Mucosa of descending colon (tissue), 3 donors: ENCODE measurements at regions not wholly inside any gene's neighbourhood (a gene's known extent, or its start where the extent isn't known, plus 50 kb on each side); places are given as distances from the start of the nearest gene placed in this dataset.
"Not testable (repeated sequence)": the region's sequence is repeated elsewhere in the genome, so short reads cannot be mapped to it uniquely, and the experiment has no call there.

Experiments
- ATAC-seq: fragments of 200-7000 bp; cut with Tn5 transposase; one replicate; pipeline ENCODE4 v1.9.1; 2020; ENCODE audit warnings: mild to moderate bottlenecking, moderate library complexity
- DNase-seq, 3 donors: peaks; one replicate each; pipeline ENCODE4 v3.0.0-alpha.2; 2020
- H3K36me3 ChIP-seq: fragments of 200-600 bp; one replicate; pipeline ENCODE4 v1.8.0; 2021; ENCODE audit warnings: low read depth, mild to moderate bottlenecking
- H3K4me1 ChIP-seq: fragments of 200-600 bp; one replicate; pipeline ENCODE4 v1.8.0; 2021; ENCODE audit warnings: low read depth, mild to moderate bottlenecking
- H3K4me3 ChIP-seq: fragments of 200-600 bp; one replicate; pipeline ENCODE4 v1.8.0; 2021; ENCODE audit warnings: mild to moderate bottlenecking
- H3K9me3 ChIP-seq: fragments of 200-600 bp; one replicate; pipeline ENCODE4 v1.8.0; 2021; ENCODE audit warnings: mild to moderate bottlenecking
- intact Hi-C, 2 donors: fragments of 100-400 bp; cut with DNase I in 1 of 2; cut with micrococcal nuclease in 1 of 2; formaldehyde crosslinking; loops; one replicate each; pipeline versions ENCODE4 v1.11.0 to v1.11.1; 2022; cut with DNase I, micrococcal nuclease
- TF ChIP-seq, protein P1 (sequence below): fragments of 200-600 bp; IDR thresholded peaks from one replicate; pipeline ENCODE4 v1.8.0; 2022; ENCODE audit warnings: antibody characterized with exemption, mild to moderate bottlenecking
- donor health status: DM: no; HTN: no; CAD: no; lungs with moderate emphysema.
- donor health status: DM: no; HTN: no; CAD: no.
- donor health status: DM: no; HTN: yes; CAD: no.

DNA sequence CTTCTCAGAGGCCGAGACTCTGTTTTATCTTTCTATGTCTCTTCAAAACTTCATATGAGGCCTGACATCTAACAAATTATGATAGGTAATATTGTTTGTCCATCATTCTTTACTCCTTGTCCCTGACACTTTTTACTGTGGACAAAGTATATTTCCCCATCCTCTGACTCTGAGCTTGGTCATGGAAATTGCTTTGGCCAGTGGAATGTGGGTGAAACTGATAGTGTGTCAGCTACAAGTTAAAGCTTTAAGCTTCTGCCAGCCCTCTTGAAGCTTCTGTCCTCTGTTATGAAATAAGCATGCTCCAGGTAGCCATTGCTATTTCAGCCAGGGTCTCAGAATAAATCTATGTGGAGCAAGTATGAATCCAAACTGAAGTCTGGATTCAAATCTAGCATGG, 604.6 kb downstream of the BCOR start:
- DNase-seq = no peak
- intact Hi-C loops = no loop called here
- Histone ChIP-seq H3K36me3 (no peaks in the 10 kb centered on the region), H3K9me3 (no peaks in the 10 kb centered on the region), H3K4me1 (no peaks in the 10 kb centered on the region), H3K4me3 (no peak overlapping the region)
- TF ChIP-seq, protein P1, sequence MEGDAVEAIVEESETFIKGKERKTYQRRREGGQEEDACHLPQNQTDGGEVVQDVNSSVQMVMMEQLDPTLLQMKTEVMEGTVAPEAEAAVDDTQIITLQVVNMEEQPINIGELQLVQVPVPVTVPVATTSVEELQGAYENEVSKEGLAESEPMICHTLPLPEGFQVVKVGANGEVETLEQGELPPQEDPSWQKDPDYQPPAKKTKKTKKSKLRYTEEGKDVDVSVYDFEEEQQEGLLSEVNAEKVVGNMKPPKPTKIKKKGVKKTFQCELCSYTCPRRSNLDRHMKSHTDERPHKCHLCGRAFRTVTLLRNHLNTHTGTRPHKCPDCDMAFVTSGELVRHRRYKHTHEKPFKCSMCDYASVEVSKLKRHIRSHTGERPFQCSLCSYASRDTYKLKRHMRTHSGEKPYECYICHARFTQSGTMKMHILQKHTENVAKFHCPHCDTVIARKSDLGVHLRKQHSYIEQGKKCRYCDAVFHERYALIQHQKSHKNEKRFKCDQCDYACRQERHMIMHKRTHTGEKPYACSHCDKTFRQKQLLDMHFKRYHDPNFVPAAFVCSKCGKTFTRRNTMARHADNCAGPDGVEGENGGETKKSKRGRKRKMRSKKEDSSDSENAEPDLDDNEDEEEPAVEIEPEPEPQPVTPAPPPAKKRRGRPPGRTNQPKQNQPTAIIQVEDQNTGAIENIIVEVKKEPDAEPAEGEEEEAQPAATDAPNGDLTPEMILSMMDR = no peak
- ATAC-seq = no peak

DNA sequence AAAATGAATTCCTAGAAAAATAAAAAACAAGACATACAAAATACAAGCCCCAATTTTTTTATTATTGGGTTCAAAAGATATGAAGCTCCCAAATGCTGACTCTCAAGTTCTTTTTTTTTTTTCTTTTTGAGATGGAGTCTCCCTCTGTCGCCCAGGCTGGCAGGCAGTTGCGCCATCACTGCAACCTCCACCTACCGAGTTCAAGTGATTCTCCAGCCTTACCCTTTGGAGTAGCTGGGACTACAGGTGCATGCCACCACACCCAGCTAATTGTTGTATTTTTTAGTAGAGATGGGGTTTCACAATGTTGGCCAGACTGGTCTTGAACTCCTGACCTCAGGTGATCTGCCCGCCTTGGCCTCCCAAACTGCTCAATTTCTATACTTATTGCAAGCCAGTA, 600.6 kb downstream of the BCOR start:
- H3K4me1 ChIP-seq, H3K36me3 ChIP-seq, H3K9me3 ChIP-seq, ATAC-seq, DNase-seq, intact Hi-C loops, H3K4me3 ChIP-seq: not testable (repeated sequence)

DNA sequence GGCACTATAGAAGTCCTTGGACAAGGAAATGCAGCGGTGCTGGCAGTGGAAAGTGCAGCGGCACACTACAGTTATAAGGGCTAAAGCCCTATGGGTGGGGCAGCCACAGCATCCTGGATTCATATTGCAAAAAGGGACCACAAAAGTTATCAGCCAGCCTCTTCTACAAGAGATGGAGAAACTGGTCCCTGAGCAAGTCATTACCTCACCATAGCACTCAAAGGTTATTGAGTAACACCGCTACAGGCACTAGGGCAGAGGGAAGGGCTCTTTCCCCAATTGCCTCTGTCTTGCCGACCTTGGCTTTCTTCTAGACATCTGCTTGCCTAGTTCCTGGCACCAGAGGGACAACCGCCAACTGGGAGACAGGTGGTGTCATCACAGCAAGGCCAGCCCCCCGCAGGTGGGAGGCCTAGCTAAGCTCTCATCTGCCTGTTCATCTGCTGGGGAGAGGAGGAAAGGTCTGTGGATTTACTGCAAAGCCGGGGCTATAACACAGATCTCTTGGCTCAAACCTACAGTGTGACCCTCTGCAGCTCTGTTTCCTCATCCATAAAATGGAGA, 600.0 kb downstream of the BCOR start:
- H3K4me1 ChIP-seq = no peaks in the 10 kb centered on the region
- intact Hi-C loops = no loop called here
- DNase-seq (no peak), ATAC-seq (no peak)
- H3K36me3 ChIP-seq = no peaks in the 10 kb centered on the region
- no peaks in the 10 kb centered on the region for H3K9me3 ChIP-seq
- no peak overlapping the region for H3K4me3 ChIP-seq
- TF ChIP-seq, protein P1 = no peak

DNA sequence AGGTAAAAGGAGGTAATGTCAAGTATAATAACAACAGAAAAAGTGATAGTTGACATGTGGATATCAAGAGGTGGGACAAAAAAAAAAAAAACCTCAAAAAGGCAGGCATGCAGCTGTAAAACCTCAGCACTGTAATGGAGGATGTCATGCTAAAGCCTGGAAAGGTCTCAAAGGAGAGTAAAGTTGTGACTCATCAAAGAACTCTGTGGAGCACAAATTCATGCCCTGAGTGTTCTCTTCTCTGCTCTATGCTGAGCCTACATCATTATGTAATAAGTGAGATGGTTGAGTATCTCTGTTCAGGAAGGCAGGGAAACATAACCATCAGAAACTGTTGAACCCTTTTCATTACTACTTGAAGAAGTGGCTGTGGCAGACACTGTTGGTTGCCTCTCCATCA, 597.8 kb downstream of the BCOR start:
- Histone ChIP-seq H3K36me3 (no peaks in the 10 kb centered on the region), H3K4me1 (no peaks in the 10 kb centered on the region), H3K9me3 (no peaks in the 10 kb centered on the region), H3K4me3 (no peak overlapping the region)
- DNase-seq (no peak), ATAC-seq (no peak)
- intact Hi-C loops = no loop called here
- TF ChIP-seq, protein P1 = no peak

DNA sequence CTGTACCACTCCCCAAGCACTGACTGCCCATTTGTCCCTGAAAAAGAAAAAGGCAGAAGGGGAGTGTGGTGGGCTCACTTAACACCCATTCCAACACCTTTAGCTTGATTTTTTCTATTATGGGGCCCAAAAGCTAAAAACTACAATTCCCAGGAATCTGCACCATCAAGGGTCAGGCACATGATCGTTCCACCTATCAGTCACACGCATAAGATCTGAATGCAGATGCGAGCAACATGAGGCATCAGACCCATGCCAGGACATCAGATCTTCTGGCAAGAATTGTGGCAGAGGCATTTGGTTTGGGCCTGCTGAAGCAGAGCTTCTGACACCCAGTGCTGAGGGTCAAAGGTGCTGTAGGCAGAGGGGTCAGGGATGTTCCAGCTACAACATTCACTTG, 595.9 kb downstream of the BCOR start:
- DNase-seq (no peak), ATAC-seq (no peak)
- Histone ChIP-seq H3K4me3 (no peak overlapping the region), H3K4me1 (no peaks in the 10 kb centered on the region), H3K36me3 (no peaks in the 10 kb centered on the region), H3K9me3 (no peaks in the 10 kb centered on the region)
- TF ChIP-seq, protein P1 = no peak
- intact Hi-C loops = no loop called here

DNA sequence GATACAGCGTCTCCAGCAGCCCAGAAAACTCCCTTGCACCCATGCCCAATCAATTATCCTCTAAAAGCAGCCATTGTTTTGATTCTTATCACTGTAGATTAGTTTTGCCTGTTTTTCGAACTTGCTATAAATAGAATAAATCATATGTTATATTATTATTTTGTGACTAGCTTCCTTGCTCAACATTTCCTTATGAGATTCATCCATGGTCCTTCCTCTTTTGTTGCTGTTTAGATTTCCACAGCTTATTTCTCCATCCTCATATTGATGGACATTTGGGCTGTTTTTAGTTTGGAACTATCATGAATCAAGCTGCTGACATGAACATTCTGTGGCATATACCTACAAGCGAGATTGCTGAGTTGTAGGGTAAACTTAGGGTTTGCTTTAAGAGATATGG, 595.3 kb downstream of the BCOR start:
- no peak for ATAC-seq
- no peak overlapping the region for H3K4me3 ChIP-seq
- TF ChIP-seq, protein P1 = no peak
- no peaks in the 10 kb centered on the region for H3K9me3 ChIP-seq
- no peak for DNase-seq
- intact Hi-C loops = no loop called here
- no peaks in the 10 kb centered on the region for H3K4me1 ChIP-seq
- H3K36me3 ChIP-seq = no peaks in the 10 kb centered on the region
